Left renal pelvis (tissue), 4 donors: ENCODE measurements at regions not wholly inside any gene's neighbourhood (a gene's known extent, or its start where the extent isn't known, plus 50 kb on each side); places are given as distances from the start of the nearest gene placed in this dataset.

ENCODE experiments used
- DNase-seq, 4 donors: peaks; one replicate each; pipeline ENCODE4 v3.0.0-alpha.2; 2013; ENCODE audit warnings: low read depth in 4 of 4, low spot score in 3 of 4

DNA sequence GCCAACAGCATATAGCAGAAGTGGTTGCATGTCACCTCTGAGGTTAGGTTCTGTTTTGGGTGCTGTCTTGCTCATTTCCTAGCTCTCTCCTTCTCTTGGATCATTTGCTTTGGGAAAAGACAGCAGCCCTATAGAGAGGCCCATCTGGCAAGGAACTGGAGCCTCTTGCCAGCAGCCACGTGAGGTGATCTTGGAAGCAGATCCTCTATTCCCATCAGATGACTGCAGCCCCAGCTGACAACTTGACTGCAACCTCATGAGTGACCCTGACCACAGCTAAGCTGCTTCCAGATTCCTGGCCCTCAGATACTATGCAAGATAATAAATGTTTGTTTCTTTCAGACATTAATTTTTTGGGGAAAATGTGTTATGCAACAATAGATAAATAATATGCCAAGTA, 213.3 kb upstream of the HS3ST4 start:
- no peak for DNase-seq

DNA sequence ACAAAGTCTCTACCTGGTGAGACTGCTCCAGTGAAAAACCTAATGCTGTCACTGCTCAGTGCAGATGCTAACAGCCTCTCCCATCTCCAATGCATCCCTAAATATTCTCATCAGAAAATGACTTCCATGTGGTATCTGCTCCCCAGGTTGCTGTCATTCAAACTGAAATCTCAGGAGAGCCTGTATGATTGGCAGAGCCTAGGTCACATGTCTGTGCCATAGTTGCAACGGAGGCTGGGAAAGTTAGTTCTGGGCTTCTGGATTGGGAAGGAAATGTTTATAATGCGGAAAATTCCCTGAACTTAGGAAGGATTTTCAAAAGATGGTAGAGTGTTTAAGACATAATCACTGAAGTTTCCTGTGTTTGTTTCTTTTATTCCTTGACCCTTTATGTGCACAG, 206.4 kb upstream of the ZKSCAN2 start:
- no peak for DNase-seq

GRCh38 chr16:25449802-25450201, 192.2 kb upstream of the ZKSCAN2 start:
- no peak for DNase-seq

GRCh38 chr16:25443994-25444393, 186.3 kb upstream of the ZKSCAN2 start:
- DNase-seq: no peak

- DNase-seq: no peak
Observed at GRCh38 chr16:25434064-25434463, 176.4 kb upstream of the ZKSCAN2 start.

GRCh38 chr16:25433388-25433787, 175.7 kb upstream of the ZKSCAN2 start:
- DNase-seq: no peak

- DNase-seq: no peak
Observed at GRCh38 chr16:25431472-25431871, 173.8 kb upstream of the ZKSCAN2 start.

- no peak for DNase-seq
Observed at GRCh38 chr16:25426829-25427228, 169.2 kb upstream of the ZKSCAN2 start.

DNA sequence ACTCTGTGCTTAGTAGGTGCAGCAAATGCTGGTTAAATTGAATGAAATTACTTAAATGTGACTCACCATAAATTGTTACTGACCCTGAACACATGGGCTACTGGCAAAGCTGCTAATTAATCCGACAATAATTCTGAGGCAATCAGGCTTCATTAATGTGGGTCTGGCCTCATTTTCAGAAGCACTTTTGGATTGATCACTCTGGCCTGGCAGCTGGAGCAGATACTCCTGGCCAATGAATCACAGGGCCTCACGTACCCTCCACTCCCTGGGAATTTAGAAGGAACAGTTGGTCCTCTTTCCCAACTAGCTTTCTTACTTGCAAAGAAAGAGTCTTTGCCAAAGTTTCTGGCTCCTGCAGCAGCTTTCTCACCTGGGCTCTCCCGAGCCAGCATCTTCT, 162.0 kb upstream of the ZKSCAN2 start:
- DNase-seq: no peak

DNA sequence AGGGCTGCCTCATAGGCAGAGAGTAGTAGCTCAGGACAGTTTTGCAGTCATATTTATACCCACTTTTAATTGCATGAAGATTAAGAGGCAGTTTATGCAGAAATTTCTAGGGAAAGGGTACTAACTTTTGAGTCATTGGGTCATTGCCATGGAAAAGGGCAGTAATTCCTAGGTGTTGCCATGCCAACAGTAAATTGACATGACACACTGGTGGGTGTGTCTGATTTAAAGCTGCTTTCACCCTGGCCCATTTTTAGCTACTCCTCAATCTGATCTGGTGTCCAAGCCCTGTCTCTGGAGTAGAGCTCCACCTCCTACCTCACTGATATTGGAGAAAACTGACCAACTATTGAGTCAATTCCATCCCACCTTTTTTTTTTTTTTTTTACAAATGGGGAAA, 161.5 kb upstream of the ZKSCAN2 start:
- DNase-seq: no peak

DNA sequence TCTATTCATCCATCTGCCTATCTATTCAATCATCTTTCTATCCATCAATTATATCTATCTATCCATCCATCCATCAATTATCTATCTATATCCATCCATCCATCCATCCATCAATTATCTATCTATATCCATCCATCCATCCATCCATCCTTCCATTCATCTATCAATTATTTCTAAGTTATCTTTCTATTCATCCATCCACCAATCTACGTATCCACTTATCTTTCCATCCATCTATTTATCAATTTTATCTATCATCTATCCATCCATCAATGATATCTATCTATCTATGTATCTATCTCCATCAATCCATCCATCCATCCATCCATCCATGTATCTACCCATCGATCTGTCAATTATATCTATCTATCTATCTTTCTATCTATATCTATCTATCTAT, 158.4 kb upstream of the ZKSCAN2 start:
- no peak for DNase-seq

DNA sequence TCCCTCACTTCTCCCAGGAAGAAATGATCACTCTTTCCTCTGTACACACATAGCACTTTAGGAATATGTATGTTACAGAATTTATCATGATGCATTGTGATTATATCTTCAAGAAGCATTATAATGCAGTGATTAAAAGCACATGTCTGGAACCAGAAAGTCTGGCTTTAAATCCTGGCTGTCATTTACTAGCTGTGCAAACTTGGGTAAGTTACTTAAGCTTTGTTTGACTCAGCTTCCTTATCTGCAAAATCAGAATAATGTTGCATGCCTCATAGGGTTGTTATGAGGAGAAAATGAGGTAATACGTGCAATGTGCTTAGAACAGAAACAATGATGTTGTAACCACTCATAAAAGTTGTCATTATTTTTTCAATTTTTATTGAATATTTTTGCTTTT, 156.3 kb upstream of the ZKSCAN2 start:
- no peak for DNase-seq

GRCh38 chr16:25413133-25413532, 155.5 kb upstream of the ZKSCAN2 start:
- DNase-seq: no peak

DNA sequence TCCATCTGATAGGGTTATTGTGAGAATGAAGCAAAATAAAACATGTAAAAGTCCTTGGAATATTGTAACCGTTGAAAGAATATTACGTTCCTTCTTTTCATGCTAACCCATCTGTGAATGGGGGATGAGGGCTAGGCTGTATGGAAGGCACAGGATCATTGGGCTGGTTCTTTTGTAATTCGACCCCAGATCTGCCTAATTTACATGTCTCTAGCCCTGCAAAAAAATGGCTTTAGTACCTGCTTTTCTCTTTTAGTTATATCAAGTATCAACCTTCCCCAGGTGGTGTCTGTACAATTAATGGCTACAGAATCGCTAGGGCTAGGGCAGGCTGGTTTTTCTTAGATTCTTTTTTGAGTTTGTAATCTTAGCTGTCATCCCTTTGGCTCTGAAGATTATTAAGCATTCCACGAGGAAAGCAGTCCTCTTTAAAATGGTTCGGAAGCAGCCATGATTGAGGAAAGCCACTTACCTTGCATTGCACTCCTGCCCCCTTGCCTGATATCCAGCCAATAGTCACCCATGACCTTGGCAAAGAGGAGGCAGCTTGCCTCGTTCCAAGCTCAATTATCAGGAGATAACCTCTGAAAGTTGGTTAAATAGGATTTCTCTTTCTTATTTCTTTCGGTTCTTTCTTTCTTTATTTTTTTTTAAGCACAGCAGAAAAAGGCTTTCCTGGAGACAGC, 153.9 kb upstream of the ZKSCAN2 start:
- DNase-seq: peak in 3 of 4 donors; percentile 3 to 9 (median 4)

DNA sequence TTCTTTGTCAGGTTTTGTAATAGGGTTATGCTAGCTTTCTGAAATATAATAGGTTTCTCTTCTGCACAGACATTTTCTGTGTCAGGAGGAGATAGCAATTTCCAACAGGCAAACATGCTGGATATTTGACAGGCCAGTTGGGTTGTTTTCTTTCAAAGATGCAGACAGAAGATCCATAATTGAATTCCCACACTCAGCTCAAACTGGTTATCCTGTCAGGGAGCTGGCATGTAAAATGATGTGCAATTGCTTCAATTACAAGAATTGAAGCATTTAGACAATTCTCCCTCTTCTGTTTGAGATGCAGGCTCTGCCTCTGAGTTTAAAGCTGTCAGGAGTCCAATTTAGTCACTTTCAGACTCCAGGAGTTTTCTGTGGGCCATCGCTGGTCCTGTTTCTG, 146.2 kb upstream of the ZKSCAN2 start:
- no peak for DNase-seq

DNA sequence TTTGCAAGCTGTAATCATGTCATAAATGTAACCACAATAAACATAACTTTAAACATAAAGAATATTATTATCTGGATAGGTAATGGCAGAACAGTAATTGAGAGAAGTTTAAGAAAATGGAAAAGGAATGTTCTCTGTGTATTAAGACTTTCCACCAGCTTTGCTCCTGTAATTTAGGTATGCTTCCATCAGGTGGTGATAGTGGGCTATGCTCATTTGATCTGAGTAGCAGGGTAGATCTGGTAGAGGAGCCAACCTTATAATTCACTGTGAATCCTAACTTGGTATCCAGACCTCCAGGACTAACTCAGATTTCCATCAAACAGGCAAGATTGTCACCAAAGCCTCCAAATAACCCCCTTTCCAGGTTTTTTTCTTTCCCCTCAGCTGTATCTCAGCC, 137.9 kb upstream of the ZKSCAN2 start:
- no peak for DNase-seq

DNA sequence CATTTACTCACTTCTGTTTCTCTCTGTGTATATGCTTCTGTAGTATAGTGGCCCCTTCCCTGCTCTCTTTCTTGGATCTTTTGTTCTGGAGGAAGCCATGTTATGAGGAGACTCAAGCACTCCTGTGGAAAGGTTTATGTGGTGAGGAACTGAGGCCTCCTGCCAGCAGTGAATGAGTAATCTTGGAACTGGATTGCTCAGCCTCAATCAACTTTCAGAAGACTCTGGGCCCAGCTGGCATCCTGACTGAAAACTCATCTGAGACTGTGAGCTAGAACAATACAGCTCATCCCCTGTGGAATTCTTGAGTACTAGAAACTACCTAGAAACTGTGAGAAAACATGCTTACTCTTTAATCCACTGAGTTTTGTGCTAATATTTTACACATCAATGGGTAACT, 133.1 kb upstream of the ZKSCAN2 start:
- DNase-seq: no peak

- no peak for DNase-seq
Observed at GRCh38 chr16:25374556-25374955, 116.9 kb upstream of the ZKSCAN2 start.

DNA sequence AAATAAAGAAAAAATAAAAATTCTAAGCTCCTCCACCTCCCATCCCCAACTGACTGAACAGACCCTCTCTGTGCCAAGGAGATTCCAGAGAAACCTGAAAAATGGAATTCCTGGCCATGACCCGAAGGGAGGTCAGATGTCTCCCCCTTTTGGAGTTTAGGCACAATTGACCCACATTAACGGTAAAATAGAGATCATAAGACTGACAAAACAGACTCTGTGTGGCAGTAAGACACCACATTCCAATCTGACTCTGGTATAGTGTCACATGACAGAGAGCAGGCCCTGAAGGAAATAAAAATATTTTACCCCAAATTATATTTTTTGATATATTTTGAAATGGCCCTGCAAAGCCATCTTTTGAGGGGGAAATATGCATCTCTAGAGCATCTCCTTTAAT, 115.1 kb upstream of the ZKSCAN2 start:
- DNase-seq: no peak

GRCh38 chr16:25371342-25371741, 113.7 kb upstream of the ZKSCAN2 start:
- no peak for DNase-seq

GRCh38 chr16:25370541-25370940, 112.9 kb upstream of the ZKSCAN2 start:
- DNase-seq: no peak

- DNase-seq: no peak
Observed at GRCh38 chr16:25367773-25368524, 110.3 kb upstream of the ZKSCAN2 start.
